HG03039 (cell line): ENCODE measurements at regions not wholly inside any gene's neighbourhood (a gene's known extent, or its start where the extent isn't known, plus 50 kb on each side); places are given as distances from the start of the nearest gene placed in this dataset.

Experiments used
- ATAC-seq: cut with Tn5 transposase; IDR thresholded peaks from one replicate; pipeline ENCODE4 v1.9.1; 2021; ENCODE audit warnings: mild to moderate bottlenecking, moderate library complexity; ENCODE audit not compliant: unreplicated experiment

- ATAC-seq, result no peak
Observed at GRCh38 chr15:69730281-69731080, 277.9 kb downstream of the RPLP1 start.

GRCh38 chr15:69731081-69731330 is 278.4 kb downstream of the RPLP1 start:
- no peak for ATAC-seq

- no peak for ATAC-seq
Observed at GRCh38 chr15:69731581-69731980, 279.0 kb downstream of the RPLP1 start.

- ATAC-seq, result no peak
Observed at GRCh38 chr15:69732133-69732532, 279.5 kb downstream of the RPLP1 start.

GRCh38 chr15:69734699-69735098 is 282.1 kb downstream of the RPLP1 start:
- no peak for ATAC-seq

GRCh38 chr15:69735121-69735520 is 282.5 kb downstream of the RPLP1 start:
- no peak for ATAC-seq

- ATAC-seq, result no peak
Observed at GRCh38 chr15:69736161-69736560, 283.5 kb downstream of the RPLP1 start.

GRCh38 chr15:69737916-69738315 is 285.3 kb downstream of the RPLP1 start:
- no peak for ATAC-seq

GRCh38 chr15:69740684-69741083 is 288.1 kb downstream of the RPLP1 start:
- ATAC-seq, result no peak

GRCh38 chr15:69742361-69742760 is 289.7 kb downstream of the RPLP1 start:
- ATAC-seq, result no peak

- ATAC-seq, result no peak
Observed at GRCh38 chr15:69743091-69743490, 290.5 kb downstream of the RPLP1 start.

- ATAC-seq, result no peak
Observed at GRCh38 chr15:69744391-69745162, 292.0 kb downstream of the RPLP1 start.

- no peak for ATAC-seq
Observed at GRCh38 chr15:69747193-69747592, 294.6 kb downstream of the RPLP1 start.

GRCh38 chr15:69748131-69748530 is 295.5 kb downstream of the RPLP1 start:
- no peak for ATAC-seq

- no peak for ATAC-seq
Observed at GRCh38 chr15:69748576-69749185, 296.1 kb downstream of the RPLP1 start.

- no peak for ATAC-seq
Observed at GRCh38 chr15:69749274-69749673, 296.7 kb downstream of the RPLP1 start.

GRCh38 chr15:69749797-69750196 is 297.2 kb downstream of the RPLP1 start:
- no peak for ATAC-seq

- ATAC-seq, result no peak
Observed at GRCh38 chr15:69750253-69750652, 297.6 kb downstream of the RPLP1 start.

GRCh38 chr15:69751147-69751546 is 298.5 kb downstream of the RPLP1 start:
- no peak for ATAC-seq

- no peak for ATAC-seq
Observed at GRCh38 chr15:69751566-69751965, 298.9 kb downstream of the RPLP1 start.

- ATAC-seq, result no peak
Observed at GRCh38 chr15:69753867-69754266, 301.2 kb downstream of the RPLP1 start.

- no peak for ATAC-seq
Observed at GRCh38 chr15:69754313-69754712, 301.7 kb downstream of the RPLP1 start.
